ENCODE measurements at regions not wholly inside any gene's neighbourhood (a gene's known extent, or its start where the extent isn't known, plus 50 kb on each side); places are given as distances from the start of the nearest gene placed in this dataset.
A peak's percentile ranks its signal among the peaks of the same experiment; 100 is the strongest.

DNA sequence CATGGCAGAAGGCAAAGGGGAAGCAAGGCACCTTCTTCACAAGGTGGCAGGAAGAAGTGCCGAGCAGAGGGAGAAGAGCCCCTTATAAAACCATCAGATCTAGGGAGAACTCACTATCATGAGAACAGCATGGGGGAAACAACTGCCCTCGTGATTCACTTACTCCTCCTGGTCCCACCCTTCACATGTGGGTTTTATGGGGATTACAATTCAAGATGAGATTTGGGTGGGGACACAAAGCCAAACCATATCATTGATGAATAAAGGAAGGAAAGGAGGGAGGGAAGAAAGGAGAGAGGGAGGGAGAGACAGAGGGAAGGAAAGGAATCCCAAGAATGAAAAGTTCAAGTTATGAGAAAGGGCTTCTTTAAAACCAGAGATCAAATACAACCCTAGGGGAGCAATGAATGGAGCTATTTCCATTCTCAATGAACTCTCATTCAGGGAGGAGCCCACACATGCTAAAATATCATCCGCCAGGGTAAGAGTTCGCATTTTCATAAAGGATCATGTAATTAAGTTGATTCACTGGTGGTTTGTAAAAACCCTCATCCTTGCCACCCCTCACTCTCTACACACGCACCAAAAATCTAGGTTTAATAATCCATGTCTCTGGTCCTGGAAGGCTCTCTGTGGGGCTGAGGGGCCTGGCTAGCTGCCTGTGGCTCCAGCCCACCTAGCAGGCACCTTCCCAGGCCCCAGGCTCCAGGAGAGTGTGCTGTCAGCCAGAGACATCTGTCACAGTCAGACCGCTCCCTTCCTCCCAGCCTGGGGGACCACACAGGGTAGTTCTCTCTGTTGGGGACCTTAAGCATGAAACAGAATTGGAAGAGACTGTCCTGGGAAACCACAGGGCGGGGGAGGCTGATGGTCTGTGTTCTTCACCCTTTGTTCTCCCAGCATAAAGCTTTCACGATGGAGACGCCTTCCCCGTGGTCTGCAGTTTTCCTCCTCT, 94.0 kb downstream of the CCDC185 start:
- Histone ChIP-seq H3K27ac (no peak overlapping the region), H3K4me3 (no peak overlapping the region), H3K27me3 (no peaks in the 10 kb centered on the region), H3K36me3 (no peaks in the 10 kb centered on the region), H3K4me1 (no peaks in the 10 kb centered on the region), H3K9me3 (no peaks in the 10 kb centered on the region)
- no peak for DNase-seq
- no peak for ATAC-seq
- TF ChIP-seq, protein P1, sequence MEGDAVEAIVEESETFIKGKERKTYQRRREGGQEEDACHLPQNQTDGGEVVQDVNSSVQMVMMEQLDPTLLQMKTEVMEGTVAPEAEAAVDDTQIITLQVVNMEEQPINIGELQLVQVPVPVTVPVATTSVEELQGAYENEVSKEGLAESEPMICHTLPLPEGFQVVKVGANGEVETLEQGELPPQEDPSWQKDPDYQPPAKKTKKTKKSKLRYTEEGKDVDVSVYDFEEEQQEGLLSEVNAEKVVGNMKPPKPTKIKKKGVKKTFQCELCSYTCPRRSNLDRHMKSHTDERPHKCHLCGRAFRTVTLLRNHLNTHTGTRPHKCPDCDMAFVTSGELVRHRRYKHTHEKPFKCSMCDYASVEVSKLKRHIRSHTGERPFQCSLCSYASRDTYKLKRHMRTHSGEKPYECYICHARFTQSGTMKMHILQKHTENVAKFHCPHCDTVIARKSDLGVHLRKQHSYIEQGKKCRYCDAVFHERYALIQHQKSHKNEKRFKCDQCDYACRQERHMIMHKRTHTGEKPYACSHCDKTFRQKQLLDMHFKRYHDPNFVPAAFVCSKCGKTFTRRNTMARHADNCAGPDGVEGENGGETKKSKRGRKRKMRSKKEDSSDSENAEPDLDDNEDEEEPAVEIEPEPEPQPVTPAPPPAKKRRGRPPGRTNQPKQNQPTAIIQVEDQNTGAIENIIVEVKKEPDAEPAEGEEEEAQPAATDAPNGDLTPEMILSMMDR (IDR thresholded peaks at IDR 0.05) = no peak
- intact Hi-C loops (cut with DNase I) = no loop called here

DNA sequence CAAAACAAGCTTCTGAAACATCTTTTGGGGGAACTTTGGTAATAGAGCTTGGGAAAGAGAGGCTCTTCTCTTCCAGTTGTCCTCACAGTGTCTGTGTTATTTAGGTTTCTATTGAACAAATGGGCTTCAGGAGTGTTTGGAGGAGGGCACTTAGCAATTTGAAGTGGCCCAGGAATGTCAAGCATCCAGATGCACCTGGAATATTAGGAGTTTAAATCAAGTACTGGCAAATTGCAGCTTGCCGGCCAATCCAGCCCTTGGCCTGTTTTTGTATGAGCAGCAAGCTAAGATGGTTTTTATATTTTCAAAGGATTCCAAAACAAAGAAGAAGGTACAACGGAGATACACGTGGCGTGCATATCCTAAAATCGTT, 94.7 kb downstream of the CCDC185 start:
- Histone ChIP-seq H3K27ac (no peak overlapping the region), H3K9me3 (no peaks in the 10 kb centered on the region), H3K36me3 (no peaks in the 10 kb centered on the region), H3K27me3 (no peaks in the 10 kb centered on the region), H3K4me3 (no peak overlapping the region), H3K4me1 (no peaks in the 10 kb centered on the region)
- DNase-seq = no peak
- TF ChIP-seq, protein P1 (IDR thresholded peaks at IDR 0.05) = no peak
- intact Hi-C loops (cut with DNase I) = no loop called here
- ATAC-seq = peak; percentile 57

DNA sequence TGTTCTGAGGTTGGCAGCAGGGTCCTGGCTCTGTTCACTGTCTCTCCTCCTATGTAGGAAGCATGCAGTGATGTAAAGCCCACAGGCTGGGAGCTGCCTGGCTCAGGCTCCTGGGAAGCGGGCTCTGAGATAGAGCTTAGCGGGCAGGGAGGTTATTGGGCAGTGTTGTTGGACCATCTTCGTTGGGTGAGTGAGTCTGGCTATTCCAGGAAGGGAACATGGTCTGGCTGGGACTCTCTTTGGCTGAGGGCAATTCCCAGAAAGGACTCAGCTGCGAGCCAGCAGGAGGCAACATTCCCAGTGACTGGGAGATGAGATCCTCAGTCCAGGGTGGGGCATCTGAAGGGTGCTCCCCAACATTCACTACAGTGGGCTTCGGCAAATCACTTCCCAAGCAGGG, 96.2 kb downstream of the CCDC185 start:
- no peaks in the 10 kb centered on the region for H3K9me3 ChIP-seq
- DNase-seq (no peak), ATAC-seq (no peak)
- no peaks in the 10 kb centered on the region for H3K27me3 ChIP-seq
- H3K27ac ChIP-seq = no peak overlapping the region
- intact Hi-C loops (cut with DNase I) = no loop called here
- H3K4me3 ChIP-seq = no peak overlapping the region
- no peaks in the 10 kb centered on the region for H3K4me1 ChIP-seq
- TF ChIP-seq, protein P1 (IDR thresholded peaks at IDR 0.05) = no peak
- no peaks in the 10 kb centered on the region for H3K36me3 ChIP-seq

DNA sequence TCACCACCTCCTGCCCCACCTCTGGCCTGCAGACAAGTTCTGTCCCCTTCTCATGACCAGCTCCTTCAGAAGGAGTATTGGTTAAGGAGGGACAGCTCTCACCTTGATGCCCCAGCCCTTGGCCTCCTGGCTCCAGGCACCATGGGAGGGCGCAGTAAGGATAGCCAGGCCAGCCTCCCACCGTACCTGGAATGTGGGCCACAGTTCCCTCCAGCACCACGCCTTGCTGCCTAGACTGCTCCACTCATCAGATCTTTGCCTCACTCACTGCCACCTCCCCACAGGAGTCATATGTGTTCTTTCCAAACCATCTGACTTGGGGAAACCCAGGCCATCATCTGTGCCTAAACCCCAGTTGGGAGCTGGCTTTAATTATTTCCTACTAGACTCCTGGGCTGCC, 97.0 kb downstream of the CCDC185 start:
- H3K4me3 ChIP-seq = no peak overlapping the region
- DNase-seq (no peak), ATAC-seq (peak; percentile 9)
- peaks cover 3% of the 10 kb centered on the region for H3K4me1 ChIP-seq
- no peaks in the 10 kb centered on the region for H3K9me3 ChIP-seq
- intact Hi-C loops (cut with DNase I) = no loop called here
- H3K36me3 ChIP-seq = no peaks in the 10 kb centered on the region
- TF ChIP-seq, protein P1 (IDR thresholded peaks at IDR 0.05) = no peak
- no peak overlapping the region for H3K27ac ChIP-seq
- no peaks in the 10 kb centered on the region for H3K27me3 ChIP-seq
